WTC11 (cell line): ENCODE measurements at regions not wholly inside any gene's neighbourhood (a gene's known extent, or its start where the extent isn't known, plus 50 kb on each side); places are given as distances from the start of the nearest gene placed in this dataset.
A peak's percentile ranks its signal among the peaks of the same experiment; 100 is the strongest.

Experiments
- ATAC-seq: fragments of 200-7000 bp; cut with Tn5 transposase; 2 replicates; pipeline ENCODE4 v1.10.0; 2021; ENCODE audit warnings: mild to moderate bottlenecking, moderate library complexity
- CTCF ChIA-PET: fragments of 300-600 bp; sonication (Branson Sonifier 250); formaldehyde crosslinking; loops from one replicate; lab custom pipeline; 2021; ENCODE audit warnings: antibody characterized with exemption; lab: Charles Lee
- POLR2A ChIA-PET: fragments of 350-600 bp; sonication (Branson Sonifier 250); formaldehyde crosslinking; loops from one replicate; lab custom pipeline; 2021; ENCODE audit warnings: antibody characterized with exemption; lab: Charles Lee
- DNase-seq: peaks from one replicate; pipeline ENCODE4 v3.0.0; 2021; ENCODE audit warnings: low spot score
- H3K27ac Mint-ChIP-seq: 2 replicates; pipeline ENCODE4 v1.8.0; 2021; ENCODE audit warnings: mixed read lengths
- H3K27me3 Mint-ChIP-seq: 2 replicates; pipeline ENCODE4 v1.8.0; 2021; ENCODE audit warnings: low read depth, mild to moderate bottlenecking, moderate library complexity, mixed read lengths
- H3K36me3 Mint-ChIP-seq: 2 replicates; pipeline ENCODE4 v1.8.0; 2021; ENCODE audit warnings: mixed read lengths
- H3K4me1 Mint-ChIP-seq: 2 replicates; pipeline ENCODE4 v1.8.0; 2022; ENCODE audit warnings: mixed read lengths
- H3K4me3 Mint-ChIP-seq: 2 replicates; pipeline ENCODE4 v1.8.0; 2021; ENCODE audit warnings: mild to moderate bottlenecking, moderate library complexity, mixed read lengths
- H3K9me3 Mint-ChIP-seq: 2 replicates; pipeline ENCODE4 v1.8.0; 2021; ENCODE audit warnings: mixed read lengths
- CBFB ChIP-seq: sonication (generic); formaldehyde crosslinking; IDR thresholded peaks from 2 replicates; pipeline ENCODE4 v1.8.1; 2022; ENCODE audit warnings: mild to moderate bottlenecking, low read depth, missing genetic modification reagents
- ETV6 ChIP-seq: sonication (generic); formaldehyde crosslinking; IDR thresholded peaks from 2 replicates; pipeline ENCODE4 v1.8.1; 2022; ENCODE audit warnings: mild to moderate bottlenecking, missing genetic modification reagents
- IRF2 ChIP-seq: sonication (generic); formaldehyde crosslinking; IDR thresholded peaks from 2 replicates; pipeline ENCODE4 v1.8.0; 2022; ENCODE audit warnings: low read depth, missing genetic modification reagents, borderline replicate concordance
- MYBL2 ChIP-seq: sonication (generic); formaldehyde crosslinking; IDR thresholded peaks from 2 replicates; pipeline ENCODE4 v1.8.1; 2023; ENCODE audit warnings: mild to moderate bottlenecking, moderate library complexity, missing genetic modification reagents
- NFE2L1 ChIP-seq: sonication (generic); formaldehyde crosslinking; IDR thresholded peaks from 2 replicates; pipeline ENCODE4 v1.8.1; 2023; ENCODE audit warnings: missing genetic modification reagents
- NR1H2 ChIP-seq: sonication (generic); formaldehyde crosslinking; IDR thresholded peaks from 2 replicates; pipeline ENCODE4 v1.9.0; 2021; ENCODE audit warnings: mild to moderate bottlenecking, moderate library complexity, missing genetic modification reagents
- TCF7 ChIP-seq: sonication (generic); formaldehyde crosslinking; IDR thresholded peaks from 2 replicates; pipeline ENCODE4 v1.8.0; 2022; ENCODE audit warnings: mild to moderate bottlenecking, low read depth, missing genetic modification reagents, moderate library complexity
- TEAD1 ChIP-seq: sonication (generic); formaldehyde crosslinking; IDR thresholded peaks from 2 replicates; pipeline ENCODE4 v1.8.0; 2022; ENCODE audit warnings: mild to moderate bottlenecking, missing genetic modification reagents
- ZNF232 ChIP-seq: sonication (generic); formaldehyde crosslinking; IDR thresholded peaks from 2 replicates; pipeline ENCODE4 v1.8.0; 2022; ENCODE audit warnings: mild to moderate bottlenecking, missing genetic modification reagents
- ZNF671 ChIP-seq: fragments of 250-450 bp; sonication (Bioruptor Pico); IDR thresholded peaks from 2 replicates; pipeline ENCODE4 v1.8.0; 2021; ENCODE audit warnings: mild to moderate bottlenecking
- TF ChIP-seq, protein P1 (sequence below): sonication (generic); formaldehyde crosslinking; IDR thresholded peaks from 2 replicates; pipeline ENCODE4 v1.8.0; 2023; ENCODE audit warnings: mild to moderate bottlenecking, missing genetic modification reagents
- TF ChIP-seq, protein P2 (sequence below): sonication (generic); formaldehyde crosslinking; IDR thresholded peaks from 2 replicates; pipeline ENCODE4 v1.8.1; 2022; ENCODE audit warnings: mild to moderate bottlenecking, moderate library complexity, missing genetic modification reagents
- TF ChIP-seq, protein P3 (sequence below): sonication (generic); formaldehyde crosslinking; IDR thresholded peaks from 2 replicates; pipeline ENCODE4 v1.8.0; 2022; ENCODE audit warnings: missing genetic modification reagents
- TF ChIP-seq, protein P4 (sequence below): sonication (generic); formaldehyde crosslinking; IDR thresholded peaks from 2 replicates; pipeline ENCODE4 v1.8.0; 2023; ENCODE audit warnings: missing genetic modification reagents

DNA sequence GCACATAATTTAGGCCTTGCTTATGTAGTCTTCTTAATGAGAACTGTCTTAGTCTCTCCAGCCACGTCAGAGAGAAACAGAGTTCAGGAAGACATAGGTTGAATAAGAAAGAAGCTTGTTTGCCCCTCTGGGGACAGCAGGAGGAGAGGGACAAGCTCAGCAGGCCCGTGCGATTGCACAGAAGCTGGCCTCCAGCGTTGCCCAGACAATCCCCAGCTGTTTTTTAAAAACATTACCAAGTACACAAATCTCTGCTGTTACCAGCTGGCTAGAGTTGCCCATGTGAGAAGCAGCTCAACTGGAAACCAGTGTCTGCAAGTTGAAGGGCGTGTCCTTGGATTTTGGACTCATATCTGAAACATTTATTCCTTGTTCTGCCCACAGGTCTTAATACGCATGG is 232.6 kb downstream of the EFCAB11 start (continued):
- TF ChIP-seq, protein P1, sequence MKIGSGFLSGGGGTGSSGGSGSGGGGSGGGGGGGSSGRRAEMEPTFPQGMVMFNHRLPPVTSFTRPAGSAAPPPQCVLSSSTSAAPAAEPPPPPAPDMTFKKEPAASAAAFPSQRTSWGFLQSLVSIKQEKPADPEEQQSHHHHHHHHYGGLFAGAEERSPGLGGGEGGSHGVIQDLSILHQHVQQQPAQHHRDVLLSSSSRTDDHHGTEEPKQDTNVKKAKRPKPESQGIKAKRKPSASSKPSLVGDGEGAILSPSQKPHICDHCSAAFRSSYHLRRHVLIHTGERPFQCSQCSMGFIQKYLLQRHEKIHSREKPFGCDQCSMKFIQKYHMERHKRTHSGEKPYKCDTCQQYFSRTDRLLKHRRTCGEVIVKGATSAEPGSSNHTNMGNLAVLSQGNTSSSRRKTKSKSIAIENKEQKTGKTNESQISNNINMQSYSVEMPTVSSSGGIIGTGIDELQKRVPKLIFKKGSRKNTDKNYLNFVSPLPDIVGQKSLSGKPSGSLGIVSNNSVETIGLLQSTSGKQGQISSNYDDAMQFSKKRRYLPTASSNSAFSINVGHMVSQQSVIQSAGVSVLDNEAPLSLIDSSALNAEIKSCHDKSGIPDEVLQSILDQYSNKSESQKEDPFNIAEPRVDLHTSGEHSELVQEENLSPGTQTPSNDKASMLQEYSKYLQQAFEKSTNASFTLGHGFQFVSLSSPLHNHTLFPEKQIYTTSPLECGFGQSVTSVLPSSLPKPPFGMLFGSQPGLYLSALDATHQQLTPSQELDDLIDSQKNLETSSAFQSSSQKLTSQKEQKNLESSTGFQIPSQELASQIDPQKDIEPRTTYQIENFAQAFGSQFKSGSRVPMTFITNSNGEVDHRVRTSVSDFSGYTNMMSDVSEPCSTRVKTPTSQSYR (CRISPR knock-in tag) = no peak
- TF ChIP-seq ZNF671 (CRISPR knock-in tag) = no peak

DNA sequence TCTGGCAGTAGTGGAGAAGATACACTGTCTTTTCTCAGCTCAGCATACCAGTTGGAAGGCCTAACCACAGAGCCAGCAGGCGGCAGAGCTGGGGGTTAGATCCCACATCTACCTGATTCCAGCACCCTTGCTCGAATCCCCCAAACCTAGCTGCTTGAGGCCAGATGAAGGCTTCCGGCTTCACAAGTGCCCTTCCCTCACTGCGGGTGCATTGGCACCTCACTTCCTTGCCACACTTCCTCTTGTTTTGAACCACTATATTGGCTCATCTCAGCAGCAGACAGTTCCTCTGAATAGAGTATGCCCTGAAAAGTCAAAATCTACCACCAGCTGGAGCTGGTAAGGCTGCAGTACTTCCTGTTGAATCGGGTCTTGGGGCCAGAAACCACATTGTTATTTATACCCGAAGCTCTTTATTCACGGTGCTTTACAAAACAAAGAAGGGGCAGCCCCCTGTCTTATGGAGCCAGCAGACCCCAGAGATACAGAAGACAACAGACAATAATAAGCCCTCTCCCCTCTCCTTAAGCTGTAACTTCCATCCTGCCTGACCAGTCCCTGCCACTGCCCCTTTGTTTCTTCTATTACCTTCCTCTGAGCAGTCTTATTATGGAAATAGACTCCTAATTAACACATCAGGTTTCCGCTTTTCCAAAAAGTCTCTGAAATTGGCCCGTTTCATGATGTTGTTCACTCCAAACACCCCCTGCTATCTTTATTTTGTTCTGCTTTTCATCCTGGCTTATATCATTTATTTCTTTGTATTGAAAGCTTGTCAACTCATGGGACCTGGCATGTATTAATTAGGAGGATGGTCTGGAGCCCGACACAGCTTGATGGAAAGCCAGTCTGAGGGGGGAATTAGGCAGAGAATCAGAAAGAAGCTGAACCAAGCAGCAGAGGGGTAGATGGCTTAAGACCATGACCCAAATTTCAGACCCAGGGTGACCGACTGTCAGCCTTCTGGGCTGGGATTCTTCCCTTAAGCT is 233.5 kb downstream of the EFCAB11 start:
- H3K9me3 Mint-ChIP-seq = peaks cover under 1% of the 10 kb centered on the region; the same call in 1 of the 2 replicates
- no peaks in the 10 kb centered on the region for H3K36me3 Mint-ChIP-seq
- no peaks in the 10 kb centered on the region for H3K27me3 Mint-ChIP-seq
- peaks cover 52% of the 10 kb centered on the region for H3K4me1 Mint-ChIP-seq
- peak; percentile 81 for ATAC-seq
- peak; percentile 86 for TF ChIP-seq ETV6 (CRISPR knock-in tag)
- TF ChIP-seq MYBL2 (CRISPR knock-in tag) = no peak
- no peak for TF ChIP-seq NR1H2 (CRISPR knock-in tag)
- TF ChIP-seq TEAD1 (CRISPR knock-in tag) = 0 out of 2 replicates have a peak, but pooled peaks have one; percentile 54
- TF ChIP-seq TCF7 (CRISPR knock-in tag) = no peak
- TF ChIP-seq, protein P2, sequence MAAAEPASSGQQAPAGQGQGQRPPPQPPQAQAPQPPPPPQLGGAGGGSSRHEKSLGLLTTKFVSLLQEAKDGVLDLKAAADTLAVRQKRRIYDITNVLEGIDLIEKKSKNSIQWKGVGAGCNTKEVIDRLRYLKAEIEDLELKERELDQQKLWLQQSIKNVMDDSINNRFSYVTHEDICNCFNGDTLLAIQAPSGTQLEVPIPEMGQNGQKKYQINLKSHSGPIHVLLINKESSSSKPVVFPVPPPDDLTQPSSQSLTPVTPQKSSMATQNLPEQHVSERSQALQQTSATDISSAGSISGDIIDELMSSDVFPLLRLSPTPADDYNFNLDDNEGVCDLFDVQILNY (CRISPR knock-in tag) = no peak
- no peak for TF ChIP-seq IRF2 (CRISPR knock-in tag)
- TF ChIP-seq ZNF232 (CRISPR knock-in tag) = no peak
- TF ChIP-seq, protein P3, sequence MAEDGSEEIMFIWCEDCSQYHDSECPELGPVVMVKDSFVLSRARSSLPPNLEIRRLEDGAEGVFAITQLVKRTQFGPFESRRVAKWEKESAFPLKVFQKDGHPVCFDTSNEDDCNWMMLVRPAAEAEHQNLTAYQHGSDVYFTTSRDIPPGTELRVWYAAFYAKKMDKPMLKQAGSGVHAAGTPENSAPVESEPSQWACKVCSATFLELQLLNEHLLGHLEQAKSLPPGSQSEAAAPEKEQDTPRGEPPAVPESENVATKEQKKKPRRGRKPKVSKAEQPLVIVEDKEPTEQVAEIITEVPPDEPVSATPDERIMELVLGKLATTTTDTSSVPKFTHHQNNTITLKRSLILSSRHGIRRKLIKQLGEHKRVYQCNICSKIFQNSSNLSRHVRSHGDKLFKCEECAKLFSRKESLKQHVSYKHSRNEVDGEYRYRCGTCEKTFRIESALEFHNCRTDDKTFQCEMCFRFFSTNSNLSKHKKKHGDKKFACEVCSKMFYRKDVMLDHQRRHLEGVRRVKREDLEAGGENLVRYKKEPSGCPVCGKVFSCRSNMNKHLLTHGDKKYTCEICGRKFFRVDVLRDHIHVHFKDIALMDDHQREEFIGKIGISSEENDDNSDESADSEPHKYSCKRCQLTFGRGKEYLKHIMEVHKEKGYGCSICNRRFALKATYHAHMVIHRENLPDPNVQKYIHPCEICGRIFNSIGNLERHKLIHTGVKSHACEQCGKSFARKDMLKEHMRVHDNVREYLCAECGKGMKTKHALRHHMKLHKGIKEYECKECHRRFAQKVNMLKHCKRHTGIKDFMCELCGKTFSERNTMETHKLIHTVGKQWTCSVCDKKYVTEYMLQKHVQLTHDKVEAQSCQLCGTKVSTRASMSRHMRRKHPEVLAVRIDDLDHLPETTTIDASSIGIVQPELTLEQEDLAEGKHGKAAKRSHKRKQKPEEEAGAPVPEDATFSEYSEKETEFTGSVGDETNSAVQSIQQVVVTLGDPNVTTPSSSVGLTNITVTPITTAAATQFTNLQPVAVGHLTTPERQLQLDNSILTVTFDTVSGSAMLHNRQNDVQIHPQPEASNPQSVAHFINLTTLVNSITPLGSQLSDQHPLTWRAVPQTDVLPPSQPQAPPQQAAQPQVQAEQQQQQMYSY (CRISPR knock-in tag) = no peak
- TF ChIP-seq, protein P4, sequence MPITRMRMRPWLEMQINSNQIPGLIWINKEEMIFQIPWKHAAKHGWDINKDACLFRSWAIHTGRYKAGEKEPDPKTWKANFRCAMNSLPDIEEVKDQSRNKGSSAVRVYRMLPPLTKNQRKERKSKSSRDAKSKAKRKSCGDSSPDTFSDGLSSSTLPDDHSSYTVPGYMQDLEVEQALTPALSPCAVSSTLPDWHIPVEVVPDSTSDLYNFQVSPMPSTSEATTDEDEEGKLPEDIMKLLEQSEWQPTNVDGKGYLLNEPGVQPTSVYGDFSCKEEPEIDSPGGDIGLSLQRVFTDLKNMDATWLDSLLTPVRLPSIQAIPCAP (CRISPR knock-in tag) = no peak
- no peak for TF ChIP-seq CBFB (CRISPR knock-in tag)
- TF ChIP-seq NFE2L1 = no peak
- TF ChIP-seq, protein P1 (CRISPR knock-in tag) = no peak
- TF ChIP-seq, all 79 proteins: peak for 2
- POLR2A ChIA-PET = no interaction called here
- no peak for DNase-seq
- peak overlapping the region; percentile 93 for H3K27ac Mint-ChIP-seq
- CTCF ChIA-PET = interaction anchor here (1.1 to 2.2 kb wide), 4 partner anchors 47 to 218 kb away, joined by 3 to 5 read pairs (median 3); no protein-coding TSS in a partner anchor
- H3K4me3 Mint-ChIP-seq = no peak overlapping the region; the same call in 1 of the 2 replicates
